PFSK-1 (cell line): ENCODE measurements at regions not wholly inside any gene's neighbourhood (a gene's known extent, or its start where the extent isn't known, plus 50 kb on each side); places are given as distances from the start of the nearest gene placed in this dataset.

ENCODE experiments used
- FOXP2 ChIP-seq: optimal IDR thresholded peaks from 2 replicates; pipeline ENCODE3; 2011; ENCODE audit warnings: borderline replicate concordance, control low read depth, inconsistent platforms; ENCODE audit not compliant: insufficient read depth; ENCODE audit errors: extremely low read length, extremely low read depth
- POLR2AphosphoS5 ChIP-seq: IDR thresholded peaks from 2 replicates; pipeline ENCODE4 v1.6.1; 2012; ENCODE audit warnings: low read depth, mild to moderate bottlenecking, control low read depth, low read length, moderate library complexity
- SIN3A ChIP-seq: IDR thresholded peaks from 2 replicates; pipeline ENCODE4 v1.6.1; 2012; ENCODE audit warnings: mild to moderate bottlenecking, low read length, moderate library complexity, borderline replicate concordance; ENCODE audit not compliant: insufficient read depth
- TAF1 ChIP-seq: IDR thresholded peaks from 2 replicates; pipeline ENCODE4 v1.6.1; 2012; ENCODE audit warnings: low read length, control low read depth, borderline replicate concordance; ENCODE audit not compliant: insufficient read depth
- TF ChIP-seq, protein P1 (sequence below), 2 experiments: IDR thresholded peaks; 2 replicates each; pipeline versions ENCODE4 v1.6.1 to v1.8.0; 2011 to 2012; ENCODE audit warnings: low read depth in 2 of 2, low read length in 2 of 2, control low read depth in 1 of 2, inconsistent platforms in 1 of 2, mild to moderate bottlenecking in 1 of 2, moderate library complexity in 1 of 2; ENCODE audit not compliant: insufficient read depth in 1 of 2

DNA sequence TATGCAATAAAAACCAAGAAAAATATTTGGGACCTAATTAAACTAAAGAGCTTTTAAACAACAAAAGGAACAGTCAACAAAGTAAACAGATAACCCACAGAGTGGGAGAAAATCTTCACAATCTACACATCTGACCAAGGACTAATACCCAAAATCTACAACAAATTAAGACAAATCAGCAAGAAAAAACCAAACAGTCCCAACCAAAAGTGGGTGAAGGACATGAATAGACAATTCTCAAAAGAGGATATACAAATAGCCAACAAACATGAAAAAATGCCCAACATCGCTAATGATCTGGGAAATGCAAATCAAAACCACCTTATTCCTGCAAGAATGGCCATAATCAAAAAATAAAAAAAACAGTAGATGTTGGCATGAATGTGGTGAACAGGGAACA lies 250.1 kb downstream of the C1D start:
- TF ChIP-seq, protein P1, sequence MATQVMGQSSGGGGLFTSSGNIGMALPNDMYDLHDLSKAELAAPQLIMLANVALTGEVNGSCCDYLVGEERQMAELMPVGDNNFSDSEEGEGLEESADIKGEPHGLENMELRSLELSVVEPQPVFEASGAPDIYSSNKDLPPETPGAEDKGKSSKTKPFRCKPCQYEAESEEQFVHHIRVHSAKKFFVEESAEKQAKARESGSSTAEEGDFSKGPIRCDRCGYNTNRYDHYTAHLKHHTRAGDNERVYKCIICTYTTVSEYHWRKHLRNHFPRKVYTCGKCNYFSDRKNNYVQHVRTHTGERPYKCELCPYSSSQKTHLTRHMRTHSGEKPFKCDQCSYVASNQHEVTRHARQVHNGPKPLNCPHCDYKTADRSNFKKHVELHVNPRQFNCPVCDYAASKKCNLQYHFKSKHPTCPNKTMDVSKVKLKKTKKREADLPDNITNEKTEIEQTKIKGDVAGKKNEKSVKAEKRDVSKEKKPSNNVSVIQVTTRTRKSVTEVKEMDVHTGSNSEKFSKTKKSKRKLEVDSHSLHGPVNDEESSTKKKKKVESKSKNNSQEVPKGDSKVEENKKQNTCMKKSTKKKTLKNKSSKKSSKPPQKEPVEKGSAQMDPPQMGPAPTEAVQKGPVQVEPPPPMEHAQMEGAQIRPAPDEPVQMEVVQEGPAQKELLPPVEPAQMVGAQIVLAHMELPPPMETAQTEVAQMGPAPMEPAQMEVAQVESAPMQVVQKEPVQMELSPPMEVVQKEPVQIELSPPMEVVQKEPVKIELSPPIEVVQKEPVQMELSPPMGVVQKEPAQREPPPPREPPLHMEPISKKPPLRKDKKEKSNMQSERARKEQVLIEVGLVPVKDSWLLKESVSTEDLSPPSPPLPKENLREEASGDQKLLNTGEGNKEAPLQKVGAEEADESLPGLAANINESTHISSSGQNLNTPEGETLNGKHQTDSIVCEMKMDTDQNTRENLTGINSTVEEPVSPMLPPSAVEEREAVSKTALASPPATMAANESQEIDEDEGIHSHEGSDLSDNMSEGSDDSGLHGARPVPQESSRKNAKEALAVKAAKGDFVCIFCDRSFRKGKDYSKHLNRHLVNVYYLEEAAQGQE (IDR thresholded peaks at IDR 0.05; ENCODE audit: insufficient read depth in 1 of 2, low read depth in 2 of 2, low read length in 2 of 2) = no peak
- TF ChIP-seq POLR2AphosphoS5 (no peak), TAF1 (no peak), SIN3A (no peak), FOXP2 (no peak)
